Keratinocyte (primary cell): ENCODE measurements at regions not wholly inside any gene's neighbourhood (a gene's known extent, or its start where the extent isn't known, plus 50 kb on each side); places are given as distances from the start of the nearest gene placed in this dataset.

Experiments
- DNase-seq: peaks from one replicate; pipeline ENCODE4 v3.0.0-alpha.2; 2011; ENCODE audit warnings: low read depth, missing footprints, low spot score
- FAIRE-seq: peaks from 2 replicates; lab custom pipeline; 2011; peaks lifted over from hg19 to GRCh38; lab: Jason Lieb, UNC
- H2AFZ ChIP-seq: 2 replicates; pipeline ENCODE4 v1.6.0; 2012; ENCODE audit warnings: low read length, control low read depth, inconsistent platforms; ENCODE audit not compliant: control insufficient read depth
- H3K27ac ChIP-seq: 2 replicates; pipeline ENCODE4 v1.5.1; 2011; ENCODE audit warnings: low read length; ENCODE audit not compliant: control insufficient read depth, insufficient read depth
- H3K27me3 ChIP-seq: 3 replicates; pipeline ENCODE4 v1.6.0; 2011; ENCODE audit warnings: low read length; ENCODE audit not compliant: control insufficient read depth, insufficient read depth; ENCODE audit errors: extremely low read depth
- H3K36me3 ChIP-seq, 2 experiments: 2 replicates in 1 of 2; 3 replicates in 1 of 2; pipeline ENCODE4 v1.5.1; 2011; ENCODE audit warnings: low read length in 2 of 2, mild to moderate bottlenecking in 1 of 2; ENCODE audit not compliant: control insufficient read depth in 2 of 2, insufficient read depth in 2 of 2; ENCODE audit errors: extremely low read depth in 1 of 2
- H3K4me1 ChIP-seq: 3 replicates; pipeline ENCODE4 v1.5.1; 2011; ENCODE audit warnings: low read length; ENCODE audit not compliant: control insufficient read depth, insufficient read depth; ENCODE audit errors: extremely low read depth
- H3K4me2 ChIP-seq: 3 replicates; pipeline ENCODE4 v1.6.0; 2011; ENCODE audit warnings: low read depth, low read length; ENCODE audit not compliant: control insufficient read depth, insufficient read depth; ENCODE audit errors: extremely low read depth
- H3K4me3 ChIP-seq, 3 experiments: fragments of 200-600 bp in 1 of 3; sonication (generic) in 1 of 3; 2 replicates in 2 of 3; 3 replicates in 1 of 3; pipeline ENCODE4 v1.5.1; 2011 to 2016; ENCODE audit warnings: low read length in 3 of 3, mild to moderate bottlenecking in 3 of 3, control low read depth in 2 of 3, inconsistent platforms in 1 of 3, low read depth in 1 of 3, mixed read lengths in 1 of 3, mixed run types in 1 of 3, moderate library complexity in 1 of 3; ENCODE audit not compliant: control insufficient read depth in 2 of 3, insufficient read depth in 2 of 3; ENCODE audit errors: extremely low read depth in 1 of 3
- H3K79me2 ChIP-seq: 2 replicates; pipeline ENCODE4 v1.6.0; 2012; ENCODE audit warnings: low read length; ENCODE audit not compliant: control insufficient read depth, insufficient read depth
- H3K9ac ChIP-seq: 3 replicates; pipeline ENCODE4 v1.6.0; 2011; ENCODE audit warnings: low read length; ENCODE audit not compliant: control insufficient read depth, insufficient read depth; ENCODE audit errors: extremely low read depth
- H3K9me1 ChIP-seq: 3 replicates; pipeline ENCODE4 v1.6.0; 2011; ENCODE audit warnings: low read length; ENCODE audit not compliant: control insufficient read depth, insufficient read depth; ENCODE audit errors: extremely low read depth
- H3K9me3 ChIP-seq: 2 replicates; pipeline ENCODE4 v1.5.1; 2012; ENCODE audit warnings: low read depth, low read length; ENCODE audit not compliant: control insufficient read depth
- H4K20me1 ChIP-seq: 3 replicates; pipeline ENCODE4 v1.6.0; 2011; ENCODE audit warnings: low read length; ENCODE audit not compliant: control insufficient read depth, insufficient read depth; ENCODE audit errors: extremely low read depth
- EZH2 ChIP-seq: IDR thresholded peaks from one replicate; pipeline ENCODE4 v1.6.1; 2012; ENCODE audit warnings: inconsistent platforms, mild to moderate bottlenecking, low read length, moderate library complexity
- dilution Hi-C: fragments of 300-500 bp; cut with MboI; formaldehyde crosslinking; loops from one replicate; pipeline ENCODE4 v1.7.0; 2020; ENCODE audit warnings: low sequenced_read_pairs; ENCODE audit not compliant: extremely low pct_ligation_motif_present
- TF ChIP-seq, protein P1 (sequence below), 3 experiments: IDR thresholded peaks in 1 of 3; conservative IDR thresholded peaks in 1 of 3; optimal IDR thresholded peaks in 1 of 3; 2 replicates in 2 of 3; 3 replicates in 1 of 3; pipeline versions ENCODE3 to v1.5.1; 2011; ENCODE audit warnings: low read length in 3 of 3, mild to moderate bottlenecking in 3 of 3, moderate library complexity in 2 of 3, control low read depth in 1 of 3, inconsistent platforms in 1 of 3; ENCODE audit not compliant: insufficient read depth in 2 of 3; ENCODE audit errors: extremely low read depth in 1 of 3

DNA sequence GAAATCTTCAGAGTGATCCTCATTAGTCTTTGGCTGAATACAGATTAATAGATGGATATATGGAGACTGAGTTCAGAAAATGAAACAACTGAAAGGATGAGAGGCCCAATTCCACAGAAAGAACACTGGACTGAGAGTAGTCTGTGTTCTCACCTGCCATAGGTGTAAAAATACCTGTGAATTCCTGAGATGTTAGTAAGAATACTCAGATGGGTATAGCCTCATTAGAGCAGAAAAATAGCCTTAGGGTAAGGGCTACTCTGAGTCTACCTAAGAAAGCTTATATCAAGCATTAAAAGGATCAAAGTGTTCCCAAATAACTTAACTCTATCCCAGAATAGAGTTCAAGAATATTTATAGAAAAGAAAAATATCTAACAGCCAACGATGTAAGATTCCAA, 1510.3 kb upstream of the SEL1L start:
- Histone ChIP-seq H3K9me1 (no peaks in the 10 kb centered on the region), H3K27ac (no peak overlapping the region), H3K36me3 (no peaks in the 10 kb centered on the region), H3K4me3 (no peak overlapping the region), H3K79me2 (no peaks in the 10 kb centered on the region), H3K9ac (no peak overlapping the region), H4K20me1 (no peaks in the 10 kb centered on the region), H3K4me1 (no peaks in the 10 kb centered on the region), H3K27me3 (no peaks in the 10 kb centered on the region), H3K4me2 (no peak overlapping the region), H3K9me3 (no peaks in the 10 kb centered on the region), H2AFZ (no peak overlapping the region)
- FAIRE-seq (no peak), DNase-seq (peak; percentile 0)
- dilution Hi-C loops = no loop called here
- TF ChIP-seq, protein P1, sequence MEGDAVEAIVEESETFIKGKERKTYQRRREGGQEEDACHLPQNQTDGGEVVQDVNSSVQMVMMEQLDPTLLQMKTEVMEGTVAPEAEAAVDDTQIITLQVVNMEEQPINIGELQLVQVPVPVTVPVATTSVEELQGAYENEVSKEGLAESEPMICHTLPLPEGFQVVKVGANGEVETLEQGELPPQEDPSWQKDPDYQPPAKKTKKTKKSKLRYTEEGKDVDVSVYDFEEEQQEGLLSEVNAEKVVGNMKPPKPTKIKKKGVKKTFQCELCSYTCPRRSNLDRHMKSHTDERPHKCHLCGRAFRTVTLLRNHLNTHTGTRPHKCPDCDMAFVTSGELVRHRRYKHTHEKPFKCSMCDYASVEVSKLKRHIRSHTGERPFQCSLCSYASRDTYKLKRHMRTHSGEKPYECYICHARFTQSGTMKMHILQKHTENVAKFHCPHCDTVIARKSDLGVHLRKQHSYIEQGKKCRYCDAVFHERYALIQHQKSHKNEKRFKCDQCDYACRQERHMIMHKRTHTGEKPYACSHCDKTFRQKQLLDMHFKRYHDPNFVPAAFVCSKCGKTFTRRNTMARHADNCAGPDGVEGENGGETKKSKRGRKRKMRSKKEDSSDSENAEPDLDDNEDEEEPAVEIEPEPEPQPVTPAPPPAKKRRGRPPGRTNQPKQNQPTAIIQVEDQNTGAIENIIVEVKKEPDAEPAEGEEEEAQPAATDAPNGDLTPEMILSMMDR (optimal IDR thresholded peaks at IDR 0.05 in 1 of 3, IDR thresholded peaks at IDR 0.05 in 1 of 3, conservative IDR thresholded peaks at IDR 0.05 in 1 of 3; ENCODE audit: extremely low read depth in 1 of 3, insufficient read depth in 2 of 3, low read length in 3 of 3) = no peak
- no peak for TF ChIP-seq EZH2

DNA sequence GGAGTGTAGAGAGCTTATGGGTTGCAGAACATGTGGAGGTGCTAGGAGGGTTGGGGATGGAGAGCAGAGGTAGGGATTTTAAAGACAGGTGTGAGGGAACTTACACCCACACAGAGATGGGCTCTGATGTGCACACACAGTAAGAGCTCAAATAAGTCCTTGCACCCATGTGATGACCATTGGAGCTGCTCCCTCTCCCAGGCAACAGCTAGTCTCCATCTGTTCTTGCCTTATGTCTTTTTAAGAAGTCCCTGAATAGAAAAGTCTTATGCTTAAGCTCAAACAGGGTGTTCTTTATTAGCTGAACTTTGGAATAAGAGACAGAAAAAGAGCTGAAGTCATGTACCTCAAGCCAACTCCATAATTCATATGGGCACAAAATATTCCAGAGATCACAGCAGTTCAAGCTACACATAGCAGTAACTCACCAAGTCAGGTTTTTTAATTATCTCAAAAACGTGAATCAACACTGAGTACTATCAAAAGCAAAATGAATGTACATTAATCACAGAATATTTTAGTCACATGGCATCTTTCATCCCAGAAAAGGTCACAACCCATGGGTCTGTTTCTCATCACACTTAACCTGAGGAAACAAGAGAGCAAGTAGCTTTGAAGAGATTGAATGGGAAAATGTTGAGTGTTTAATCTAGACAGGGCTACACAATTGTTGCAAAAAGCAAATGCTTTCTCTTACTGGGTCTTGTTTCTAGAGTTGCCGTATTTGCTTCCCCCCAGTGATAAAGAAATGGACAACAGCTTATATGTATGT, 1513.6 kb upstream of the SEL1L start:
- Histone ChIP-seq H2AFZ (no peak overlapping the region), H3K27me3 (no peaks in the 10 kb centered on the region), H3K9me1 (no peaks in the 10 kb centered on the region), H3K36me3 (no peaks in the 10 kb centered on the region), H3K27ac (no peak overlapping the region), H3K79me2 (no peaks in the 10 kb centered on the region), H3K4me1 (no peaks in the 10 kb centered on the region), H3K9ac (no peak overlapping the region), H3K4me2 (no peak overlapping the region), H4K20me1 (no peaks in the 10 kb centered on the region), H3K4me3 (no peak overlapping the region), H3K9me3 (no peaks in the 10 kb centered on the region)
- no peak for TF ChIP-seq EZH2
- TF ChIP-seq, protein P1 (optimal IDR thresholded peaks at IDR 0.05 in 1 of 3, IDR thresholded peaks at IDR 0.05 in 1 of 3, conservative IDR thresholded peaks at IDR 0.05 in 1 of 3; ENCODE audit: extremely low read depth in 1 of 3, insufficient read depth in 2 of 3, low read length in 3 of 3) = no peak
- FAIRE-seq (no peak), DNase-seq (no peak)
- dilution Hi-C loops = no loop called here
